ENCODE measurements at regions not wholly inside any gene's neighbourhood (a gene's known extent, or its start where the extent isn't known, plus 50 kb on each side); places are given as distances from the start of the nearest gene placed in this dataset.

GRCh38 chr3:168427156-168427555 is 331.4 kb upstream of the GOLIM4 start:
- DNase-seq, result no peak
- Histone ChIP-seq H3K9me3 (replicated peaks in 1 of 3) (no peaks in the 10 kb centered on the region), H3K27ac (no peak overlapping the region), H3K4me1 (replicated peaks in 1 of 2) (no peaks in the 10 kb centered on the region), H3K36me3 (replicated peaks in 1 of 2) (no peaks in the 10 kb centered on the region), H3K27me3 (no peaks in the 10 kb centered on the region), H3K4me3 (no peak overlapping the region)
- WGBS, 4 donors, result 62 to 81% (median 66%) methylated on average over 2 of the region's 2 CpGs
- intact Hi-C loops (cut with DNase I), result no loop called here
- no peak for TF ChIP-seq POLR2A (IDR thresholded peaks at IDR 0.05)
- TF ChIP-seq CTCF (IDR thresholded peaks at IDR 0.05), result no peak

- H3K27me3 ChIP-seq, result no peaks in the 10 kb centered on the region
- TF ChIP-seq CTCF (IDR thresholded peaks at IDR 0.05), result no peak
- TF ChIP-seq POLR2A (IDR thresholded peaks at IDR 0.05), result no peak
- intact Hi-C loops (cut with DNase I), result no loop called here
- no peak for DNase-seq
- H3K4me3 ChIP-seq, result no peak overlapping the region
- H3K27ac ChIP-seq, result no peak overlapping the region
- H3K9me3 ChIP-seq (replicated peaks in 1 of 3), result no peaks in the 10 kb centered on the region
- no peaks in the 10 kb centered on the region for H3K4me1 ChIP-seq (replicated peaks in 1 of 2)
- H3K36me3 ChIP-seq (replicated peaks in 1 of 2), result no peaks in the 10 kb centered on the region
- WGBS, 4 donors, result 76 to 89% (median 80%) methylated on average over 4 of the region's 4 CpGs
These were observed 330.3 kb upstream of the GOLIM4 start for GRCh38 chr3:168425936-168426595.

- no peaks in the 10 kb centered on the region for H3K9me3 ChIP-seq (replicated peaks in 1 of 3)
- no peak for DNase-seq
- H3K4me1 ChIP-seq (replicated peaks in 1 of 2), result no peaks in the 10 kb centered on the region
- TF ChIP-seq POLR2A (IDR thresholded peaks at IDR 0.05) (no peak), CTCF (IDR thresholded peaks at IDR 0.05) (no peak)
- no peak overlapping the region for H3K27ac ChIP-seq
- WGBS, 4 donors, result 44 to 54% (median 49%) methylated on average over 4 of the region's 4 CpGs
- no peaks in the 10 kb centered on the region for H3K27me3 ChIP-seq
- H3K4me3 ChIP-seq, result no peak overlapping the region
- no peaks in the 10 kb centered on the region for H3K36me3 ChIP-seq (replicated peaks in 1 of 2)
- intact Hi-C loops (cut with DNase I), result no loop called here
These were observed 328.5 kb upstream of the GOLIM4 start for GRCh38 chr3:168424059-168424734.

GRCh38 chr3:168422843-168423242 is 327.1 kb upstream of the GOLIM4 start:
- Histone ChIP-seq H3K36me3 (replicated peaks in 1 of 2) (no peaks in the 10 kb centered on the region), H3K27me3 (no peaks in the 10 kb centered on the region), H3K27ac (no peak overlapping the region), H3K4me1 (replicated peaks in 1 of 2) (no peaks in the 10 kb centered on the region), H3K9me3 (replicated peaks in 1 of 3) (no peaks in the 10 kb centered on the region), H3K4me3 (no peak overlapping the region)
- WGBS, 4 donors, result 38 to 74% (median 54%) methylated on average over 1 of the region's 1 CpG
- no peak for DNase-seq
- TF ChIP-seq CTCF (IDR thresholded peaks at IDR 0.05), result no peak
- TF ChIP-seq POLR2A (IDR thresholded peaks at IDR 0.05), result no peak
- intact Hi-C loops (cut with DNase I), result no loop called here

Data from adrenal gland (tissue), 9 donors.